Right lung (tissue), 2 donors: ENCODE measurements at regions not wholly inside any gene's neighbourhood (a gene's known extent, or its start where the extent isn't known, plus 50 kb on each side); places are given as distances from the start of the nearest gene placed in this dataset.
"Not testable (repeated sequence)": the region's sequence is repeated elsewhere in the genome, so short reads cannot be mapped to it uniquely, and the experiment has no call there.

ENCODE experiments used
- DNase-seq, 2 donors: peaks; one replicate each; pipeline ENCODE4 v3.0.0-alpha.2; 2013

DNA sequence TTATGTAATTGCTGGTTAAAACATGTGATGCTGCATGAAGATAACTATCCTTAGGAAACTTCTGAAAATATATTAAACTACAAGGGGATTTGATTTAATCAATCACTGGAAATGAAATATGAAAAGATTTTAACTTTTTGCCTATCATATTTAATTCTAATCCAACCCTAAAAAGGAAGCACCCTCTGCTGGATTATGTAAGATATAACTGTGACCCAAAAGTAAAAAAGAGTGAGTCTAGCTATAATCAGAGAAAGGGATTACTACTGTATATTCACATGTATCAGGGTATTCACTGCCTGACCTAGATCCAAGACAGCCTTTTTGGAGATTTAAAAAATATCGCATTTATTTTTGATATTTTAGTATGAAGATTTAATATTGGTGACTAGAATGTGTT, 295.5 kb downstream of the MDFIC start:
- DNase-seq: no peak

DNA sequence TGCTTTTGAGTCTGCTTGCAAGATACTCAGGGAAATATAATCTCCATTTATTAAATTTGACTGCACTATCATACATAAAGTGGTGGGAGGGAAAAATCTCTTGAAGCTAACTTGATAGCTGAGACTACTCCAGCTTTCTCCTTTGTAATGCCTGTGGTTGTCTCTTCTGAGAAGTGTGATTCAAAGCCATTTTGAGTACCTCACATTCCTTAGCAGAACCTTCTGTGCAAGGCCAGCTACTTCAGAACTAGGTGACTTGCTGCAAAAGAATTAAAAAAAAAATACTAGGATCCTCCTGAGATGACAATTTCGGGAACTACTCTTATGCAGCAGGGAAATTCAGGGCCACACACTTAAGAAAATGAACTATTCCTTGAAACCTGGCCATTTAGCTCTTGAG, 294.8 kb downstream of the MDFIC start:
- DNase-seq: no peak

GRCh38 chr7:115211171-115211570, 289.3 kb downstream of the MDFIC start:
- DNase-seq: no peak

DNA sequence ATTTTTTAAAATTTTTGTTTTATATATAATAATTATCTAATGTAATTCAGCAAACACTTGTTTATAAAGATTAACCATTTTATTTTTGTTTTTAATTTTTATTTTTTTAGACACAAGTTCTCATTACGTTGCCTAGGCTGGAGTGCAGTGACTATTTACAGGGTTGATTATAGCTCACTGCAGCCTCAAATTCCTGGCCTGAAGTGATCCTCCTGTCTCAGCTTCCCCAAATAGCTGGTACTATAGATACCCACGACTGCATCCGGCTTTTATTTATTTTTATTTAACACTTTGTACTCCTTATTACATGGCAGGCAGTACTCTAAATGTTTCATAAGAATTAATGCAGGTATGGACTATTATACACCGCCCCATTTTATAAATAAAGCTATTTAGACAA, 288.7 kb downstream of the MDFIC start:
- DNase-seq: no peak

DNA sequence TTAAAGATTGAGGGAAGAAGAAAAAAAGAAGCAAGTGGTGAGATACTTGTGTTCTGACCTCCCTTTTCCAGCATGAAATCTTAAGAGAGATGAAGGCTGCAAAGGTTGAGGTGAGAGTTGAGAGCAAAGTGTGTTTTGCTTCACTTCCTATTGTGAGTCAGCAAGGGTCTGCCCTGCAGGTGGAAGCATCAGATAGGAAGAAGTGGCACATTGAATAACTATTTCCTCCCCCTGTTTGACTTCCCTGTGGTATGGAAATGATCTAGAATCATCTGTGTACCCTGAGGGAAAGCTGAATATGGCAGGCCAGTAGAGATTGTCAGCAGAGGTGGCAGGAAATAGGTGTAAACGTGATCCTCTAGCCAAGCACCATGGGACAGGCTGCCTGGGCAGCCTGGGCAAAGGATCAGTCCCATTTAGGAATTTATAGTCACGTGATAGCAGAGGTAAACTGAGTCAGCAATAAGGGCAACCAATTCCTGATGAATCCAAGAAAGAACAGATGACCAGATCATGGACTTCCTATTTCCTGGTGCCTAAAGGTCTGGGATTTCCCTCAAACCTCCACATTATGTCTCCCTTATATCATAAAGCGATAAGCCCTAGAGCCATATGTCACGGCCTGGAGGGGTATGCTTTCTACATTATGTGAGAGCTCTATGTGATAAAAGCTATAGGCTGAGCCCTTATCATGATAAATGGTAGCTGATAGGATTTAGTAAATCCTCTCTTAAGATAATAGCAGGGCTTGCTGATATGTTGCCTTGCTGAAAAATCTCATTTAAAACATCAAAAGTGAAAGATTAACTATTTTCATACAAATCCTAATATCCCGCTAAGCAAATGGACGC, 287.0 kb downstream of the MDFIC start:
- DNase-seq: no peak

- DNase-seq: not testable (repeated sequence)
Measured at GRCh38 chr7:115206374-115206773, 284.5 kb downstream of the MDFIC start.

- no peak for DNase-seq
Measured at GRCh38 chr7:115198143-115198542, 276.2 kb downstream of the MDFIC start.

GRCh38 chr7:115195208-115195607, 273.3 kb downstream of the MDFIC start:
- no peak for DNase-seq

DNA sequence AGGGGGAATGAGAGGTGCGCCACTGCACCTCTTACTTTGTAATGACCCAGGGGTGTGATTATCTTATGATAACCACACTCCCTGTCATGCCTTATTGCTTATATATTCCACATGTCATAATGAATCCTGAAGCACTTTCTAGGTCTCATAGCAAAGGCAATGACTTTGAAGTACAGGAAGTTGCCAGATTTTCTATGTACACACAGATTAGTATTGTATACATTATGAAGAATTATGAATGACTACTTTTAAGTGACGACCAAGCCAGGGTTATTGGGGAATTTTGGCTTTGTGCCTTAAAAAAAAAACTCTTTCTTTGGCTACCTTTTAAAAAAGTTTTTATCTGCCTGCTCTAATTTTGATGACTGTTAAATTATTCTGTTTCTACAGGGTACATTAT, 269.6 kb downstream of the MDFIC start:
- peak; percentile 14 to 22 for DNase-seq

- no peak for DNase-seq
Measured at GRCh38 chr7:115183431-115184057, 261.6 kb downstream of the MDFIC start.

GRCh38 chr7:115178835-115179234, 256.9 kb downstream of the MDFIC start:
- DNase-seq: no peak

GRCh38 chr7:115177823-115178222, 255.9 kb downstream of the MDFIC start:
- no peak for DNase-seq

- DNase-seq: no peak
Measured at GRCh38 chr7:115177103-115177502, 255.2 kb downstream of the MDFIC start.

GRCh38 chr7:115172397-115172796, 250.5 kb downstream of the MDFIC start:
- not testable (repeated sequence) for DNase-seq

DNA sequence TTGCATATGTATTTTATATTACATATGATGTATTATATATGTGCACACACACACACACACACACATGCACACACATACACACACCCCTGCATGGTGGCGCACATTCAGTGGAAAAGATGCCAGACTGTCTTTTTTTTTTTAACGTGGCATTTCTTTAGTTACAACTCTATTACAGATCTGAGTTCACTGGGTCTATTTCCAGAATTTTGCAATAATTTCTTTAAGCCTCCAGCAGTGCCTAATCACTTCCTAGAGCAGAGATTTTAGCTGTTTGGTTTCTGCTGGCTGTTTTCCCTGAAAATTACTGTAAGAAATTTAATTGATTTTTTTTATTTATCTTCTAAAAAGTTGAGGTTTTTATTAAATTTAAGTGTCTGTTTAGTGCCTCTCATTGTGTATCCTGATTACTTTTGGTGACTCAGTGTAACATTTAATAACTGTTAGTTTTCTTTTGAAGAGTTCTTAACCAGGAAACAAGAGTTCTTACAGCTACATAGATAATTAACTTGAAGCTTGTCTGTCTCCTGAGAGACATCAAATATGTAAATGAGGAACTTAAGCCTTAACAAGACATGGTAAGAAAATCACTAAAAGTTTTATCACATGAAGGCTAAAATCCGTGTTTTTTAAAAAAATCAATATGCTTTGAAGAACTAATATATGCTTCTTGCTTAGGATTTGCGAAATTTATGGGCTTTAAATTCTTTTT, 232.0 kb downstream of the MDFIC start:
- DNase-seq: peak in 1 of 2 donors; percentile 15

GRCh38 chr7:115153176-115153575, 231.3 kb downstream of the MDFIC start:
- no peak for DNase-seq

DNA sequence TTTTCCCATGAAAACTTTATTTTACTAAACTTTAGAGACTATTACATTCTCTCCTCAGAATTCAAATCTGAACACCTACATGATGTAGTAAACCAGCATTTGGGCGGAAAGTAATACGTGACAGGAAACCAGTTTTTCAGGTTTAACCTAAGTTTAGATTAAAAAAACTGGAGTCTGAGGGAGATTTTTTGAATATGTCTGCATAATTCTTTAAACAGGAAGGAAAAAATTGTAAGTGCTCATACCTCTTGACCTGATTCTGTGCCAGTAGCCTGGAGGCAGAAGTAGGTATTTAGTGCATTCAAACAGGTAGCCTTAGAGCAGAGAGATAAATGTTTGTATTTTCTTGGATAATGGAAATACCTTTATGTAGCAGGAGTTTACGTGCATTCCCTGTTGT, 224.3 kb downstream of the MDFIC start:
- DNase-seq: peak; percentile 52 to 58

DNA sequence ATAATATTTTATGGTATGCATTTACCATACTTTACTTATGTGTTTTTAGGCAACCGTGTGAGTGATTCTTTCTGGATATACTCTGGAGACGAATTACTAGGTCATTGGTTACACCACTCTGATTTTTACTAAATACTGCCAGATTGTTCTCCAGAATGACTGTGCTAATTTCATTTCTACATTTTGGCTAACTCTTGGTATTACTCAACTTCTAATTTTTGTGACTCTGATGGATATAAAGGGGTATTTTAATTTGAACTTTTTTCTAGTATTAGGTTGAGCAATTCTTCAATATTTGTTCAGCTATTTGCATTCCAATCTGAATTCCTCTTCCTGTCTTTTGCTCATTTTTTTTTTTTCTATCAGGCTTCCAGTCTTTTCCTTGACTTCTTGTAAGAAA, 223.6 kb downstream of the MDFIC start:
- DNase-seq: no peak

GRCh38 chr7:115137816-115138215, 215.9 kb downstream of the MDFIC start:
- DNase-seq: no peak

GRCh38 chr7:115136796-115137443, 215.0 kb downstream of the MDFIC start:
- no peak for DNase-seq

DNA sequence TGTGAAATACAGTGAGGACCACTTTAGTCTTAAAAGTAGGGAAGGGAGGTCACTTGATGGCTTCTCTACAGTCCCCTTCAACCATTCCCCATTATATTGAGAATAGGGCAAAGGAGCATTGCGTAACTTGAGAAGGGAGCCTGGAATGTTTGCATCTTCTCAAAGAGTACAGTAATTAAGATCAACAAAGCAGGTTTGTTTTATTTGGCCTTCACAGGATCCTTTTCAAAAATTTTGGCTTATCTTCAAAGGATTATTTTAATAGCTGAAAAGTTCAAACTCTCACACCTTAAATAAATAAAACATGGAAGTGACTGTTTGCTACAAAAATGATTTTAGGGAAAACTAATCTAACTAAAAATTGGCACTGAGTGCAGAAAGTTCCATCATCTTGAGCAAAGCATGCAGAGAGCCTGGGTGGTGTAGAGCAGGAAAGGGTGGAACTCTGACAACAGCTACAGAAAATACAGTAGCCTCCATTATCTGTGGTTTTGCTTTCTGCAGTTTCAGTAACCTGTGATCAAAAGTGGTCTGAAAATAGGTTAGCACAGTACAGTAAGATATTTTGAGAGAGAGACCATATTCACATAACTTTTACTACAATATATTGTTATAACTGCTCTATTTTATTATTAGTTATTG, 214.0 kb downstream of the MDFIC start:
- DNase-seq: no peak

DNA sequence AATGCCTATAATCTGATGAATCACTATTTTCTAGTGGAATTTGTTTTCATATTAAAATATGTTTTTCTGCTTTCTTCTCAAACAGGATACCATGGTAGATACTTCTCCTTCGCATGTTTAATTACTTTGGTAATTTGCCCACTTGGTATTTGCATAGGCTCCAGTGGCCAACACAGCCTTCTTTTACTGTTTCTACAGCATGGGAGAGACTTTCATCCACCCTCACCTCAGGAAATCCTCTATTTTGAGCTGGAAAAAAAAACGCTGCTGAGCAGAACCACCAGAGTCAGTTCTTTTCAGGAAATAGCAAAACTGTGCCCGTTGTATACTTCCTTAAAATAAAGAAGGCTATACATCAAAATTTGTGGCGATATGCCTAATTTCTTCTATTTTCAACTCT, 213.3 kb downstream of the MDFIC start:
- DNase-seq: no peak
